GM12878 (cell line): ENCODE measurements at regions not wholly inside any gene's neighbourhood (a gene's known extent, or its start where the extent isn't known, plus 50 kb on each side); places are given as distances from the start of the nearest gene placed in this dataset.

Experiments used
- ATAC-seq: fragments of 200-7000 bp; cut with Tn5 transposase; 3 replicates; pipeline ENCODE4 v1.9.1; 2020; ENCODE audit warnings: mild to moderate bottlenecking, moderate library complexity
- BruUV-seq: library from RNA; stranded (reverse); fragments of 400-500 nt; replicated peaks from 2 replicates; lab custom pipeline; 2021; lab: Mats Ljungman, UMichigan
- CTCF ChIA-PET: fragments of 300-600 bp; sonication (Branson Sonifier 250); formaldehyde crosslinking; extraction: SDS; loops from one replicate; lab custom pipeline; 2021; ENCODE audit warnings: inconsistent platforms; lab: Yijun Ruan, JAX
- POLR2A ChIA-PET: fragments of 350-600 bp; formaldehyde crosslinking; extraction: SDS; loops from one replicate; lab custom pipeline; 2021; ENCODE audit warnings: inconsistent platforms; lab: Charles Lee
- RAD21 ChIA-PET: fragments of 300-600 bp; sonication (Branson Sonifier 250); formaldehyde crosslinking; loops from one replicate; lab custom pipeline; 2023; ENCODE audit warnings: antibody characterized with exemption; ENCODE audit not compliant: unreplicated experiment; lab: Charles Lee
- SMC1A ChIA-PET: fragments of 300-600 bp; sonication (Branson Sonifier 250); formaldehyde crosslinking; loops from one replicate; lab custom pipeline; 2023; ENCODE audit not compliant: unreplicated experiment, uncharacterized antibody; lab: Charles Lee
- DNase-seq: peaks from one replicate; pipeline ENCODE4 v3.0.0-alpha.2; 2011; ENCODE audit warnings: low read depth, low spot score
- FAIRE-seq: peaks from 3 replicates; lab custom pipeline; 2011; peaks lifted over from hg19 to GRCh38; lab: Jason Lieb, UNC
- H2AFZ ChIP-seq: 2 replicates; pipeline ENCODE4 v1.6.0; 2011; ENCODE audit warnings: low read depth, low read length, control low read depth; ENCODE audit not compliant: control insufficient read depth
- H3K27ac ChIP-seq: 2 replicates; pipeline ENCODE4 v1.5.1; 2011; ENCODE audit warnings: control low read depth; ENCODE audit not compliant: control insufficient read depth, insufficient read depth
- H3K27me3 ChIP-seq, 2 experiments: replicated peaks in 1 of 2; 2 replicates each; pipeline versions ENCODE4 v1.6.0 to v1.6.1; 2011; ENCODE audit warnings: low read length in 1 of 2; ENCODE audit not compliant: control insufficient read depth in 2 of 2, insufficient read depth in 2 of 2
- H3K36me3 ChIP-seq, 2 experiments: 2 replicates each; pipeline ENCODE4 v1.5.1; 2011; ENCODE audit warnings: low read length in 1 of 2; ENCODE audit not compliant: control insufficient read depth in 2 of 2, insufficient read depth in 2 of 2
- H3K4me1 ChIP-seq: 2 replicates; pipeline ENCODE4 v1.6.1; 2011; ENCODE audit warnings: mild to moderate bottlenecking, low read length, moderate library complexity, mixed read lengths; ENCODE audit not compliant: control insufficient read depth, insufficient read depth
- H3K4me2 ChIP-seq: 2 replicates; pipeline ENCODE4 v1.6.0; 2011; ENCODE audit warnings: control low read depth; ENCODE audit not compliant: control insufficient read depth, insufficient read depth
- H3K4me3 ChIP-seq: fragments of 200-600 bp; sonication (generic); 2 replicates; pipeline ENCODE4 v1.5.1; 2016
- H3K79me2 ChIP-seq: 2 replicates; pipeline ENCODE4 v1.6.0; 2011; ENCODE audit warnings: low read length; ENCODE audit not compliant: control insufficient read depth, insufficient read depth
- H3K9ac ChIP-seq: 2 replicates; pipeline ENCODE4 v1.8.0; 2011; ENCODE audit warnings: low read length, control low read depth, mixed read lengths; ENCODE audit not compliant: control insufficient read depth, insufficient read depth
- H3K9me3 ChIP-seq: replicated peaks from 3 replicates; pipeline ENCODE4 v1.5.1; 2011; ENCODE audit warnings: mild to moderate bottlenecking, low read length; ENCODE audit not compliant: control insufficient read depth, insufficient read depth
- H4K20me1 ChIP-seq: 2 replicates; pipeline ENCODE4 v1.6.0; 2011; ENCODE audit not compliant: control insufficient read depth, insufficient read depth
- BMI1 ChIP-seq: fragments of 450-650 bp; IDR thresholded peaks from 2 replicates; pipeline ENCODE4 v1.6.1; 2016; ENCODE audit warnings: mild to moderate bottlenecking, moderate library complexity, borderline replicate concordance
- CBFB ChIP-seq: IDR thresholded peaks from 2 replicates; pipeline ENCODE4 v1.6.1; 2016; ENCODE audit warnings: antibody characterized with exemption, low read depth
- HCFC1 ChIP-seq: fragments of 150-350 bp; IDR thresholded peaks from 2 replicates; pipeline ENCODE4 v1.6.1; 2014; ENCODE audit warnings: low read length
- IRF4 ChIP-seq: IDR thresholded peaks from 2 replicates; pipeline ENCODE4 v1.6.1; 2011; ENCODE audit warnings: low read depth, low read length
- JUND ChIP-seq: IDR thresholded peaks from 2 replicates; pipeline ENCODE4 v1.6.1; 2012; ENCODE audit warnings: low read depth, mild to moderate bottlenecking, low read length, improper control_type of control experiment, moderate library complexity
- MLLT1 ChIP-seq: fragments of 450-650 bp; IDR thresholded peaks from 2 replicates; pipeline ENCODE4 v1.6.1; 2016; ENCODE audit warnings: mild to moderate bottlenecking
- MTA3 ChIP-seq: IDR thresholded peaks from 2 replicates; pipeline ENCODE4 v1.6.1; 2012; ENCODE audit warnings: low read length, inconsistent platforms, borderline replicate concordance
- NFIC ChIP-seq: IDR thresholded peaks from 2 replicates; pipeline ENCODE4 v1.6.1; 2012; ENCODE audit warnings: low read depth, mild to moderate bottlenecking, inconsistent platforms, low read length, moderate library complexity
- PRDM15 ChIP-seq: fragments of 450-650 bp; formaldehyde crosslinking; IDR thresholded peaks from 2 replicates; pipeline ENCODE4 v1.4.0; 2020; ENCODE audit warnings: mild to moderate bottlenecking, moderate library complexity
- RAD21 ChIP-seq: IDR thresholded peaks from 2 replicates; pipeline ENCODE4 v1.6.1; 2011; ENCODE audit warnings: mild to moderate bottlenecking, low read depth, low read length, moderate library complexity; ENCODE audit not compliant: insufficient read depth
- RELA ChIP-seq: fragments of 450-650 bp; IDR thresholded peaks from 2 replicates; pipeline ENCODE4 v1.8.0; 2014; ENCODE audit warnings: borderline replicate concordance; ENCODE audit not compliant: partially characterized antibody
- RFX5 ChIP-seq: IDR thresholded peaks from 2 replicates; pipeline ENCODE4 v1.6.1; 2011; ENCODE audit warnings: low read depth, low read length, improper control_type of control experiment
- RUNX3 ChIP-seq: IDR thresholded peaks from 2 replicates; pipeline ENCODE4 v1.6.1; 2012; ENCODE audit warnings: low read length, inconsistent platforms
- SIN3A ChIP-seq: IDR thresholded peaks from 2 replicates; pipeline ENCODE4 v1.6.1; 2012; ENCODE audit warnings: low read depth, low read length, improper control_type of control experiment
- SMAD5 ChIP-seq: IDR thresholded peaks from 2 replicates; pipeline ENCODE4 v1.6.1; 2016; ENCODE audit warnings: antibody characterized with exemption, low read depth
- SREBF1 ChIP-seq: IDR thresholded peaks from 2 replicates; pipeline ENCODE4 v1.6.1; 2012; ENCODE audit warnings: mild to moderate bottlenecking, low read length
- WRNIP1 ChIP-seq: IDR thresholded peaks from 2 replicates; pipeline ENCODE4 v1.6.1; 2011; ENCODE audit warnings: low read depth, low read length, improper control_type of control experiment, borderline replicate concordance
- YBX1 ChIP-seq: fragments of 450-650 bp; IDR thresholded peaks from 2 replicates; pipeline ENCODE4 v1.6.1; 2016; ENCODE audit warnings: antibody characterized with exemption
- YY1 ChIP-seq: IDR thresholded peaks from 2 replicates; pipeline ENCODE4 v1.6.1; 2011; ENCODE audit warnings: low read depth, mild to moderate bottlenecking, low read length
- WGBS: methylation state at CpG from one replicate; pipeline ENCODE4 v1.1.6; 2016; ENCODE audit warnings: low lambda C conversion rate; ENCODE audit not compliant: insufficient replicate concordance, insufficient coverage; ENCODE audit errors: missing lambda C conversion rate; 5-methylcytosine and 5-hydroxymethylcytosine counted together
- in situ Hi-C: fragments of 300-500 bp; cut with MboI; formaldehyde crosslinking; loops from 9 replicates; pipeline ENCODE4 v1.14.3; 2018; ENCODE audit warnings: mixed read lengths
- intact Hi-C: fragments of 100-400 bp; cut with micrococcal nuclease; formaldehyde crosslinking; loops from one replicate; pipeline ENCODE4 v1.14.2; 2022; ENCODE audit not compliant: unreplicated experiment

GRCh38 chr6:81933089-81933488 lies 180.6 kb upstream of the TENT5A start:
- H3K27me3 ChIP-seq, result no peaks in the 10 kb centered on the region
- H3K79me2 ChIP-seq, result no peaks in the 10 kb centered on the region
- in situ Hi-C loops, result no loop called here
- no peaks in the 10 kb centered on the region for H3K4me1 ChIP-seq
- no peak overlapping the region for H3K4me3 ChIP-seq
- H3K27ac ChIP-seq, result no peak overlapping the region
- SMC1A ChIA-PET, result interaction anchor here (0.7 to 3.3 kb wide), 8 partner anchors 10 to 32 kb away, joined by 3 to 22 read pairs (median 3); no protein-coding TSS in a partner anchor
- no peaks in the 10 kb centered on the region for H4K20me1 ChIP-seq
- TF ChIP-seq IRF4, result no peak
- TF ChIP-seq RFX5, result no peak
- TF ChIP-seq WRNIP1, result no peak
- TF ChIP-seq RUNX3, result no peak
- TF ChIP-seq SREBF1, result no peak
- no peak for TF ChIP-seq BMI1
- TF ChIP-seq SIN3A, result no peak
- TF ChIP-seq CBFB, result no peak
- no peak for TF ChIP-seq PRDM15 (CRISPR knock-in tag)
- TF ChIP-seq YBX1, result no peak
- no peak for TF ChIP-seq RELA
- TF ChIP-seq YY1, result no peak
- TF ChIP-seq MTA3, result no peak
- no peak for TF ChIP-seq SMAD5
- TF ChIP-seq RAD21, result no peak
- no peak for TF ChIP-seq NFIC
- TF ChIP-seq HCFC1, result no peak
- TF ChIP-seq JUND, result no peak
- TF ChIP-seq MLLT1, result no peak
- DNase-seq (no peak), ATAC-seq (peak; percentile 49), FAIRE-seq (no peak)
- no peak overlapping the region for H3K4me2 ChIP-seq
- CTCF ChIA-PET, result interaction anchor here (1.4 to 1.6 kb wide), 2 partner anchors 13 to 26 kb away, joined by 4 read pairs; no protein-coding TSS in a partner anchor
- RAD21 ChIA-PET, result interaction anchor here (2.0 to 3.2 kb wide), 2 partner anchors 25 to 32 kb away, joined by 5 to 9 read pairs; no protein-coding TSS in a partner anchor
- POLR2A ChIA-PET, result interaction anchor here (0.6 to 0.9 kb wide), 2 partner anchors 17 to 241 kb away, joined by 3 to 4 read pairs; no protein-coding TSS in a partner anchor
- no TSS peak for BruUV-seq
- 90% methylated on average over 3 of the region's 3 CpGs for WGBS
- intact Hi-C loops, result no loop called here
- no peak overlapping the region for H2AFZ ChIP-seq
- no peaks in the 10 kb centered on the region for H3K36me3 ChIP-seq
- H3K9me3 ChIP-seq, result no peaks in the 10 kb centered on the region
- no peak overlapping the region for H3K9ac ChIP-seq
